Esophagus mucosa (tissue), 1 donor: ENCODE measurements at regions not wholly inside any gene's neighbourhood (a gene's known extent, or its start where the extent isn't known, plus 50 kb on each side); places are given as distances from the start of the nearest gene placed in this dataset.
A peak's percentile ranks its signal among the peaks of the same experiment; 100 is the strongest.

Experiments used
- ATAC-seq: fragments of 200-7000 bp; cut with Tn5 transposase; one replicate; pipeline ENCODE4 v1.9.1; 2020
- donor health status: DM: yes; HTN: yes; CAD: no.

GRCh38 chr10:61186408-61186807, 242.4 kb upstream of the RHOBTB1 start:
- no peak for ATAC-seq

DNA sequence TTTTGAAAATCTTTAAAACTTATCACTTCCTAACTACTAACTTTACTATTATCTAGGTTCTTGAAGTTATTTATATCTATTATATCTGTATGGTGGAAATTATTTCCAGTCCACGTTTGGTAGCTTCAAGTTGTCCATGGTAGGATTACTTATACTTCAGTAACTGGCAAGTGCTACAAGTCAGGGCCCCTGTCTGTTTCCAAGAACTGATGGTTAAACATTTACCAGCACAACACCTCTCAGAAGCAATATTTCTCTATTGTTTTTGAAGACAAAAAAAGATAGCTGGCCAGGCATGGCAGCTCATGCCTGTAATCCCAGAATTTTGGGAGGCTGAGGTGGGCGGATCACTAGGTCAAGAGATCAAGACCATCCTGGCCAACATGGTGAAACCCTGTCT, 240.4 kb upstream of the RHOBTB1 start:
- no peak for ATAC-seq

- ATAC-seq = no peak
These were observed 240.0 kb upstream of the RHOBTB1 start for GRCh38 chr10:61183967-61184366.

- ATAC-seq = no peak
These were observed 237.8 kb upstream of the RHOBTB1 start for GRCh38 chr10:61181832-61182231.

- ATAC-seq = no peak
These were observed 235.8 kb upstream of the RHOBTB1 start for GRCh38 chr10:61179771-61180170.

- no peak for ATAC-seq
These were observed 232.4 kb upstream of the RHOBTB1 start for GRCh38 chr10:61176424-61176823.

- ATAC-seq = no peak
These were observed 231.3 kb upstream of the RHOBTB1 start for GRCh38 chr10:61175316-61175715.

DNA sequence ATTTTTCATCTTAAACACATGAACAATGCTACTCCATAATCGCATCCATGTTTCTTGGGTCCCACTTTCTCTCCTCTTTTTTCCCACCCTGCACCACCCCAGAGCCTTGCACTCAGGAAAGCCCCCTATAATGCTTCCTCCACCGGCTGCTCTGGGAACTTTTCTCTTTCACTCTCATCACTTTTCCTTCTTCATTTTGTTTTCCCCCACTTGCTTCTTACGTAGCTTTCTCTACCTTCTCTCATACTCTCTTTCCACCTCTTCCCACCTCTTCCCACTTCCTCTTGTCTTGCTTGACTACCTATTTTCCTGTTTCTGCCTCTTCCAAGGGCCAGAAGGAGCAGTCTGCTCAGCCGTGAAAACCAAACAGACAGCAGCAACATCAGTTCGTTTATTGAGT, 229.5 kb upstream of the RHOBTB1 start:
- ATAC-seq = no peak

DNA sequence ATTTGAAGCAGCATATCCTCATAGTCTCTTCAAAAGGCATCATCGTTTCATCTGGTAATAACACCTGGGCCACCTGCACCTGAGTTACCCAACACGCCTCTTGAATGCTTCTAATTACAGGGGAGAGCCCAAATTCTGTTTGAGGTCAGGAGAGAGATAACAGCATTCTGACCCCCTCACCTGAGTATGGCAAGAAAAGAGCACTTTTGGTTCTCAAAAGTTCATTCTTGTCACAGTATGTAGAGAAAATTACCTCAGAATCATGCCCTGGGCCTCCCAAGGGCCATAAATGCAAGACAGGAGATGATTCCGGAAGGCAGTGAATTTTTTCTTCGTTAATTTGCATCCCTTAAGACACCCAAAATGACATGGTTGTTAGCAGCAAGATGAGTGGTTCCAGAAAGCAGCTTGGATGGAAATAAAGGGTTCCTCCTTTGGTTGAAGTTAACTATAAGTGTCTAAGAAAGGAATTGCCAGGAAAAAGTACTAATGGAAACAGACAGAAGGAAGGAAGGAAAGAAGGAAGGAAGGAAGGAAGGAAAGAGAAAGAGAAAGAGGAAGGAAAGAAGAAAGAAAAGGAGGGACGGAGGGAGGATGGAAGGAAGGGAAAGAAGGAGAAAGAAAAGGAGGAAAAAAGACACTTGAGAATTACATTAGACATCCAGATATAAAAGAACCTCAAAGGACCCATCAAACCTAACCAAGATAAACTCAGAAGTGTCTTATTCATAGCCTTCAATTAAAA, 228.4 kb upstream of the RHOBTB1 start:
- ATAC-seq = no peak

- no peak for ATAC-seq
These were observed 226.6 kb upstream of the RHOBTB1 start for GRCh38 chr10:61170594-61170993.

DNA sequence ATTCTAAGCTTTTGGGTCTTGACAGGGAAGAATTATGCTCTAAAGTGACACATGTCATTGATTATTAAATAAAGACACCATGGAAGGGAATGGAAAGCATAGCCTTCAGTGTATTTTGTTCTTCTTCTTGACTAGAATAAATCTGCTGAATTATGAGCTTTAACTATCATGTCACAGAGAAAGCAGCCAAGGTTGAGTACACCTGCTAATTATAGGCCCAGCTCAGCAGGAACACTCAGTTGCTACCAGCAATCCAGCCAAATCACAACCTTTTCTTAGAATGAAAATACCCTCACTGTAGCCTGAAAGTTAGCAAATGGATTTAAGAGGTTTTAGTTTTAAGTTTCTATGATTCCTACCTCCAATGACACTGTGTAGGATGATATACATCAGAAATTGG, 225.3 kb upstream of the RHOBTB1 start:
- ATAC-seq = no peak

GRCh38 chr10:61166489-61166888, 222.5 kb upstream of the RHOBTB1 start:
- ATAC-seq = no peak

- no peak for ATAC-seq
These were observed 222.1 kb upstream of the RHOBTB1 start for GRCh38 chr10:61166065-61166464.

GRCh38 chr10:61164458-61165160, 220.6 kb upstream of the RHOBTB1 start:
- peak; percentile 81 for ATAC-seq

DNA sequence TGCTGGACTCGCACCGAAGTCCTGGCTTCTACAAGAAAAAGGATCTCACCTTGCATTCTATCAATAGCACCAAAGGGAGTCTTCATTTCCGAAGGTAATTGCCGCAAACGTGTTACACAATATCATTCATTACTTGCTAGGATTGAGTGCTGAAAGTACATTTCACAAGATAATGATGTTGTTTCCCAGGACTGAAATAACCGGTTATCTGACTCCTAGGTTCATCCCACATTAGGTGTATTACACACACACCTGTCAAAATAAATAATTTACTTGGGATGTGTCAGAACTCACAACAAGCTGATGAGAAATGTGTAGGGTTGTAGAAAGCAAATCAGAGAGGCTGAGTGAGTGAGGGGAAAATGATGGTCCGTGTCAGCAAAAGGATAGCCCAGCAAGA, 219.4 kb upstream of the RHOBTB1 start:
- ATAC-seq = peak; percentile 95

DNA sequence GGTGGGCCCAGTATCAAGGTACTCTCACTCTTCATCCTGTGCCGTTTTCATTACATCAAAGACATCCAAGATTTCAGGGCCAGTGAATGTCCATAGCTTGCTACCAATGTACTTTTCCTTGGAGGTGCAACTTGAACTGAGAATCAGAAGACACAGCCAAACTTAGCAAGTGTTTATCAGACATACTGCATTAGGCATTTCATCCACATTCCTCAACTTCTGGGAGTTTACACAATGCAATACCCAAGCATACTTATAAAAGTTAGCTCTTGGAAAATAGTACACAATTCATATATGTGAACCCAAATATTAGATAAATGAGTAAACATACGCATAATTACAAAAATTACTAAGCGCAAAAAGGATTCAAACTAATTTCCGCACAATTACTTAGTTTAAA, 216.3 kb upstream of the RHOBTB1 start:
- ATAC-seq = no peak

GRCh38 chr10:61159253-61159652, 215.3 kb upstream of the RHOBTB1 start:
- no peak for ATAC-seq

DNA sequence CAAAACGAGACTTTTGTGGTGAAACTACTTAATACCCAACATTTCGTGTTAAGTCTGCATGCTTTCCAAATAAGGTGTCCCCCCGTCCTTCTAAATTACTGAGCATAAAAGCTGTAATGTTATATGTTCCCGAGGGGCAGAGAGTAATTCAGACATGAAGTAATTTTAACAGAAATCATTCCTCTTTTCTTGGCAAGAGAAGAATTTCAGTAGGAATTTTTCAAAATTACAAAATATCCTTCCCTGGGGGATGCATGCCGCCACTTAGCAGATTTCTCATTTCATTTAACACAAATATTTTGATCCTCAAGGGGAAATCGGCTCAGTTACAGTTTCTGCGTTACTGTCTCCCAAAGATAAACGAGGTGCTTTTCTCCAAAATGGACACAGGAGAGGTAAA, 213.2 kb upstream of the RHOBTB1 start:
- ATAC-seq = no peak

DNA sequence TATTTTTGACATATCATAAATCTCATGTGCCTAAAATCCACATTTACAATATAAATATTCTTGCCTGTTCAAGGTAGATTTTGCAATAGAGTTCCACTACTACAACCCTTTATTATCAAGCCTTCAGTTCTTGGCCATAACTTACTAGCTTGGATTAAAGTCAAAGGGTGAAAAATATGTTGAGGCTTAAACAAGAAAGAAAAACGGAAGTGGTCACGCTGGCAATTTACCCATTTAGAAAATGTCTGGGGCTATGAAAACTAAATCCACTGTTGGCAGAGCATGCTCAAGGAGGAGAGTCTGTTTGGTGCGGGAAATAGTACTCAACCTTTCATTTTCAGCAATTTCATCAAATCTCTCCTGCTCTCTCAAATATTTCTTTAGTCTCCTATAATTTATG, 209.8 kb upstream of the RHOBTB1 start:
- ATAC-seq = no peak

GRCh38 chr10:61151059-61151458, 207.1 kb upstream of the RHOBTB1 start:
- no peak for ATAC-seq

GRCh38 chr10:61148451-61148850, 204.5 kb upstream of the RHOBTB1 start:
- ATAC-seq = no peak

- ATAC-seq = no peak
These were observed 199.0 kb upstream of the RHOBTB1 start for GRCh38 chr10:61142987-61143386.

- ATAC-seq = peak; percentile 62
These were observed 196.9 kb upstream of the RHOBTB1 start for GRCh38 chr10:61140765-61141392.

DNA sequence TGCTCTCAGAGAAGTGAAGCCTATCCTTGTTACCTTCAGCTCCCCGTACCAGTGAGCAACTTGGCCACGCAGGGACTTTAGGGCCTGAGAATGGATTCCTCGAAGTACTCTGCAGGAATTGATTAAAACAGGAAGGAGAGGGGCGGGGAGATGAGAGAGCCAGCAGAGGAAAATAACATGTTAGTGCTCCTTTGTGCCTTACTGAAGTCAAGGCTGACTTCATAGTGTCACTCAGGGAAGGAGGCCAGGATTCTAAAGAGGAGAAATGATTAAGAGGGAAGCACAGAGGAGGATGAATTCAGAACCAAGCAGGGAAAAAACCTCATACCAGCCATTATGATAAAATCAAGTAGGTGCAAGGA, 195.6 kb upstream of the RHOBTB1 start:
- no peak for ATAC-seq
